ENCODE measurements at regions not wholly inside any gene's neighbourhood (a gene's known extent, or its start where the extent isn't known, plus 50 kb on each side); places are given as distances from the start of the nearest gene placed in this dataset.

- TF ChIP-seq CTCF (IDR thresholded peaks at IDR 0.05) (no peak), POLR2A (IDR thresholded peaks at IDR 0.05) (no peak), POLR2AphosphoS5 (IDR thresholded peaks at IDR 0.05; ENCODE audit: insufficient read depth in 1 of 2, low read depth in 1 of 2) (no peak)
These were observed 85.9 kb upstream of the NSMCE3 start for GRCh38 chr15:29355477-29355876.

Data from vagina (tissue), 2 donors.